ENCODE measurements at regions not wholly inside any gene's neighbourhood (a gene's known extent, or its start where the extent isn't known, plus 50 kb on each side); places are given as distances from the start of the nearest gene placed in this dataset.

DNA sequence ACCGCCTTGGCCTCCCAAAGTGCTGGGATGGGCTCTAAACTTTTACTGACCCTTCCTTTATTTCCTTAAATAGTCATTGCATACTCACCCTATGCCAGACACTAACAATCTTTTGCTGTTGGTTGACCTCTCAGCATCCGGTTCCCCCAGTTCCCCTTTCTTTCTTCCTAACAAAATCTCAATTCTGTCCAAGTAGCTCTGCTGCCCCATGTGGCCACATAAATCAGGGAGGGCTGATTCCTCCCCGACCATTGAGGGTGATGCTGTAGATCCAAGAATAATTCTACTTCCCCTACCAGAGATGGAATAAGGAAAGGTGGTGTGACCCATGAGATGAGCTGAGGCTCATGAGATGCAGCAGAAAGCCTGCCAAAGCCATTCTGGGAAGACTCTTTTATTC, 315.3 kb upstream of the MSX2 start:
- TF ChIP-seq, protein P1, sequence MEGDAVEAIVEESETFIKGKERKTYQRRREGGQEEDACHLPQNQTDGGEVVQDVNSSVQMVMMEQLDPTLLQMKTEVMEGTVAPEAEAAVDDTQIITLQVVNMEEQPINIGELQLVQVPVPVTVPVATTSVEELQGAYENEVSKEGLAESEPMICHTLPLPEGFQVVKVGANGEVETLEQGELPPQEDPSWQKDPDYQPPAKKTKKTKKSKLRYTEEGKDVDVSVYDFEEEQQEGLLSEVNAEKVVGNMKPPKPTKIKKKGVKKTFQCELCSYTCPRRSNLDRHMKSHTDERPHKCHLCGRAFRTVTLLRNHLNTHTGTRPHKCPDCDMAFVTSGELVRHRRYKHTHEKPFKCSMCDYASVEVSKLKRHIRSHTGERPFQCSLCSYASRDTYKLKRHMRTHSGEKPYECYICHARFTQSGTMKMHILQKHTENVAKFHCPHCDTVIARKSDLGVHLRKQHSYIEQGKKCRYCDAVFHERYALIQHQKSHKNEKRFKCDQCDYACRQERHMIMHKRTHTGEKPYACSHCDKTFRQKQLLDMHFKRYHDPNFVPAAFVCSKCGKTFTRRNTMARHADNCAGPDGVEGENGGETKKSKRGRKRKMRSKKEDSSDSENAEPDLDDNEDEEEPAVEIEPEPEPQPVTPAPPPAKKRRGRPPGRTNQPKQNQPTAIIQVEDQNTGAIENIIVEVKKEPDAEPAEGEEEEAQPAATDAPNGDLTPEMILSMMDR (IDR thresholded peaks at IDR 0.05 in 2 of 3, conservative IDR thresholded peaks at IDR 0.05 in 1 of 3; ENCODE audit: borderline replicate concordance in 1 of 3, insufficient read depth in 1 of 3, low read depth in 2 of 3, low read length in 2 of 3), result peak; percentile 7 to 59 (median 58); a peak in 4 of 6 replicates
- TF ChIP-seq YY1 (IDR thresholded peaks at IDR 0.05; ENCODE audit: extremely low read depth, insufficient replicate concordance, low read depth, low read length), result no peak
- TF ChIP-seq, protein P2, sequence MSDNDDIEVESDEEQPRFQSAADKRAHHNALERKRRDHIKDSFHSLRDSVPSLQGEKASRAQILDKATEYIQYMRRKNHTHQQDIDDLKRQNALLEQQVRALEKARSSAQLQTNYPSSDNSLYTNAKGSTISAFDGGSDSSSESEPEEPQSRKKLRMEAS (IDR thresholded peaks at IDR 0.05), result no peak
- TF ChIP-seq POLR2AphosphoS5 (IDR thresholded peaks at IDR 0.05; ENCODE audit: low read depth, low read length), result no peak
- no peak for TF ChIP-seq SRF (IDR thresholded peaks at IDR 0.05; ENCODE audit: low read depth)
- no peak for TF ChIP-seq SP1 (IDR thresholded peaks at IDR 0.05; ENCODE audit: low read depth)
- TF ChIP-seq EZH2 (IDR thresholded peaks at IDR 0.05), result no peak
- TF ChIP-seq ZNF274 (IDR thresholded peaks at IDR 0.05; ENCODE audit: low read depth, low read length), result no peak
- TF ChIP-seq RAD21 (IDR thresholded peaks at IDR 0.05; ENCODE audit: low read depth), result peak; percentile 38; the same call in 1 of the 2 replicates
- TF ChIP-seq SIN3A (IDR thresholded peaks at IDR 0.05; ENCODE audit: low read depth), result no peak
- no peak for TF ChIP-seq JUND (IDR thresholded peaks at IDR 0.05)
- TF ChIP-seq CBX3 (IDR thresholded peaks at IDR 0.05; ENCODE audit: low read depth), result no peak
- no peaks in the 10 kb centered on the region for H4K20me1 ChIP-seq (ENCODE audit: insufficient read depth)
- no peaks in the 10 kb centered on the region for H3K79me2 ChIP-seq (ENCODE audit: insufficient read depth, low read length)
- ChIA-PET POLR2A (no interaction called here), CTCF (interaction anchor here (0.8 to 3.2 kb wide), 5 partner anchors 10 to 82 kb away, joined by 3 to 12 read pairs (median 6); no protein-coding TSS in a partner anchor), RAD21 (ENCODE audit: low non-redundant PET in 1 of 2, low total read pairs in 2 of 2, uncharacterized antibody in 2 of 2, unreplicated experiment in 2 of 2) (no interaction called here)
- BruUV-seq (replicated peaks), result no TSS peak
- DNase-seq (ENCODE audit: low read depth, low spot score) (no peak), ATAC-seq (peak; percentile 65; the same call in 1 of the 2 replicates)
- no peak overlapping the region for H2AFZ ChIP-seq (ENCODE audit: low read depth, low read length, poor library complexity, severe bottlenecking)
- intact Hi-C loops (cut with micrococcal nuclease), result no loop called here
- H3K4me3 ChIP-seq (replicated peaks in 1 of 2; ENCODE audit: low read depth in 1 of 2, low read length in 2 of 2), result no peak overlapping the region
- H3K27ac ChIP-seq (ENCODE audit: low read depth, low read length), result no peak overlapping the region
- H3K36me3 ChIP-seq (ENCODE audit: control insufficient read depth in 1 of 2, insufficient read depth in 2 of 2, low read length in 2 of 2), result no peaks in the 10 kb centered on the region
- no peak overlapping the region for H3K4me2 ChIP-seq (ENCODE audit: low read length)
- H3K9me2 ChIP-seq (ENCODE audit: insufficient read depth), result no peaks in the 10 kb centered on the region
- H3K9me3 ChIP-seq (ENCODE audit: control insufficient read depth in 1 of 2, insufficient read depth in 1 of 2, low read depth in 1 of 2, low read length in 2 of 2), result no peaks in the 10 kb centered on the region
- peaks cover 9% of the 10 kb centered on the region; the same call in 1 of the 2 replicates for H3K27me3 ChIP-seq (ENCODE audit: insufficient read depth, low read length)
- no peak overlapping the region for H3K9ac ChIP-seq (ENCODE audit: low read length)
- peaks cover 4 to 8% of the 10 kb centered on the region in 2 experiments; a peak in 3 of 4 replicates for H3K4me1 ChIP-seq (ENCODE audit: control insufficient read depth in 1 of 2, insufficient read depth in 2 of 2, low read length in 2 of 2)

Measured in HCT116 (cell line).